Fibroblast of lung (primary cell): ENCODE measurements at regions not wholly inside any gene's neighbourhood (a gene's known extent, or its start where the extent isn't known, plus 50 kb on each side); places are given as distances from the start of the nearest gene placed in this dataset.

ENCODE experiments used
- EZH2 ChIP-seq: IDR thresholded peaks from 2 replicates; pipeline ENCODE4 v1.5.1; 2012; ENCODE audit warnings: low read length, control low read depth, mild to moderate bottlenecking; ENCODE audit errors: missing control alignments
- TF ChIP-seq, protein P1 (sequence below), 2 donors: IDR thresholded peaks in 1 of 2; conservative IDR thresholded peaks in 1 of 2; 1 replicate in 1 of 2; 2 replicates in 1 of 2; pipeline ENCODE4 v1.5.1; 2011 to 2012; ENCODE audit warnings: low read length in 2 of 2, control low read depth in 1 of 2, inconsistent platforms in 1 of 2, low read depth in 1 of 2, mild to moderate bottlenecking in 1 of 2

DNA sequence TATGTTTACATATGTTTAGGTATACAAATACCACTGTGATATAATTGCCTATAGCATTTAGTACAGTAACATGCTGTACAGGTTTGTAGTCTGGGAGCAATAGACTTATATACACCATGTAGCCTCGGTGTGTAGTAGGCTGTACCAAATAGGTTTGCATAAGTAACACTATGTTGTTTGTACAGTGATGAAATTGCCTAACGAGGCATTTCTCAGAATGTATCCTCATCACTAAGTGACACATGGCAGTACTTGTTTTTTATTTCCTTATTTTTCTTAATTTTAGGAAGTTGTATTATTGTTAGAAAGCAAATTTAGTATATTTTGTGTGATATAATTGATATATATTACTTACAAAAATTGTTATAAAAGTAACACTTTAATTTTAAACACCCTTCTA is 840.9 kb downstream of the LTN1 start:
- TF ChIP-seq, protein P1, sequence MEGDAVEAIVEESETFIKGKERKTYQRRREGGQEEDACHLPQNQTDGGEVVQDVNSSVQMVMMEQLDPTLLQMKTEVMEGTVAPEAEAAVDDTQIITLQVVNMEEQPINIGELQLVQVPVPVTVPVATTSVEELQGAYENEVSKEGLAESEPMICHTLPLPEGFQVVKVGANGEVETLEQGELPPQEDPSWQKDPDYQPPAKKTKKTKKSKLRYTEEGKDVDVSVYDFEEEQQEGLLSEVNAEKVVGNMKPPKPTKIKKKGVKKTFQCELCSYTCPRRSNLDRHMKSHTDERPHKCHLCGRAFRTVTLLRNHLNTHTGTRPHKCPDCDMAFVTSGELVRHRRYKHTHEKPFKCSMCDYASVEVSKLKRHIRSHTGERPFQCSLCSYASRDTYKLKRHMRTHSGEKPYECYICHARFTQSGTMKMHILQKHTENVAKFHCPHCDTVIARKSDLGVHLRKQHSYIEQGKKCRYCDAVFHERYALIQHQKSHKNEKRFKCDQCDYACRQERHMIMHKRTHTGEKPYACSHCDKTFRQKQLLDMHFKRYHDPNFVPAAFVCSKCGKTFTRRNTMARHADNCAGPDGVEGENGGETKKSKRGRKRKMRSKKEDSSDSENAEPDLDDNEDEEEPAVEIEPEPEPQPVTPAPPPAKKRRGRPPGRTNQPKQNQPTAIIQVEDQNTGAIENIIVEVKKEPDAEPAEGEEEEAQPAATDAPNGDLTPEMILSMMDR (conservative IDR thresholded peaks at IDR 0.05 in 1 of 2, IDR thresholded peaks at IDR 0.05 in 1 of 2; ENCODE audit: low read depth in 1 of 2, low read length in 2 of 2): no peak
- TF ChIP-seq EZH2: no peak
